Activated CD8-positive, alpha-beta T cell treated with anti-CD3 and anti-CD28 coated beads for 36 hours (primary cell): ENCODE measurements at regions not wholly inside any gene's neighbourhood (a gene's known extent, or its start where the extent isn't known, plus 50 kb on each side); places are given as distances from the start of the nearest gene placed in this dataset.

Experiments
- ATAC-seq: fragments of 200-7000 bp; cut with Tn5 transposase; one replicate; pipeline ENCODE4 v1.10.0; 2021; ENCODE audit warnings: mild to moderate bottlenecking, moderate library complexity
- CTCF ChIA-PET: fragments of 350-600 bp; sonication (Branson Sonifier 250); formaldehyde crosslinking; loops from one replicate; lab custom pipeline; 2021; ENCODE audit warnings: antibody characterized with exemption; lab: Charles Lee
- POLR2A ChIA-PET: fragments of 350-600 bp; sonication (Branson Sonifier 250); formaldehyde crosslinking; loops from one replicate; lab custom pipeline; 2021; ENCODE audit warnings: antibody characterized with exemption; lab: Charles Lee
- DNase-seq: peaks from one replicate; pipeline ENCODE4 v3.0.0-alpha.2; 2020
- H3K27ac Mint-ChIP-seq: one replicate; pipeline ENCODE4 v1.8.0; 2021; ENCODE audit warnings: mild to moderate bottlenecking, mixed read lengths
- H3K27me3 Mint-ChIP-seq: one replicate; pipeline ENCODE4 v1.8.0; 2021; ENCODE audit warnings: mixed read lengths
- H3K36me3 Mint-ChIP-seq: one replicate; pipeline ENCODE4 v1.8.0; 2021; ENCODE audit warnings: low read depth, mixed read lengths
- H3K4me1 Mint-ChIP-seq: one replicate; pipeline ENCODE4 v1.8.0; 2021; ENCODE audit warnings: low read depth, mixed read lengths
- H3K4me3 Mint-ChIP-seq: one replicate; pipeline ENCODE4 v1.8.0; 2021; ENCODE audit warnings: mild to moderate bottlenecking, moderate library complexity, mixed read lengths
- H3K9me3 Mint-ChIP-seq: one replicate; pipeline ENCODE4 v1.8.0; 2021; ENCODE audit warnings: mixed read lengths
- CTCF ChIP-seq: fragments of 200-600 bp; IDR thresholded peaks from one replicate; pipeline ENCODE4 v1.8.0; 2022; ENCODE audit warnings: antibody characterized with exemption, mild to moderate bottlenecking
- intact Hi-C: fragments of 100-400 bp; cut with micrococcal nuclease; formaldehyde crosslinking; loops from one replicate; pipeline ENCODE4 v1.10.0; 2022

GRCh38 chr15:62875626-62876021, 166.9 kb upstream of the TPM1 start:
- H3K9me3 Mint-ChIP-seq = no peaks in the 10 kb centered on the region
- H3K36me3 Mint-ChIP-seq = no peaks in the 10 kb centered on the region
- H3K27ac Mint-ChIP-seq = no peak overlapping the region
- no peak overlapping the region for H3K4me3 Mint-ChIP-seq
- POLR2A ChIA-PET = interaction anchor here (0.6 kb wide), 1 partner anchor 596 kb away, joined by 3 read pairs; no protein-coding TSS in a partner anchor
- peaks cover 3% of the 10 kb centered on the region for H3K4me1 Mint-ChIP-seq
- ATAC-seq (no peak), DNase-seq (no peak)
- CTCF ChIA-PET = interaction anchor here (0.8 kb wide), 1 partner anchor 171 kb away, joined by 4 read pairs; no protein-coding TSS in a partner anchor
- no peak for TF ChIP-seq CTCF
- intact Hi-C loops = no loop called here
- peaks cover 9% of the 10 kb centered on the region for H3K27me3 Mint-ChIP-seq

GRCh38 chr15:62877276-62877857, 165.2 kb upstream of the TPM1 start:
- Mint-ChIP-seq H3K27ac (no peak overlapping the region), H3K4me3 (no peak overlapping the region), H3K27me3 (peaks cover 9% of the 10 kb centered on the region), H3K4me1 (peaks cover 3% of the 10 kb centered on the region), H3K36me3 (no peaks in the 10 kb centered on the region), H3K9me3 (no peaks in the 10 kb centered on the region)
- ChIA-PET CTCF (interaction anchor here (1.0 to 1.7 kb wide), 2 partner anchors 68 to 524 kb away, joined by 3 read pairs; no protein-coding TSS in a partner anchor), POLR2A (no interaction called here)
- intact Hi-C loops = no loop called here
- no peak for TF ChIP-seq CTCF
- DNase-seq = no peak
- ATAC-seq = no peak

GRCh38 chr15:62878070-62878469, 164.5 kb upstream of the TPM1 start:
- POLR2A ChIA-PET = no interaction called here
- CTCF ChIA-PET = interaction anchor here (1.7 kb wide), 1 partner anchor 524 kb away, joined by 3 read pairs; no protein-coding TSS in a partner anchor
- H3K36me3 Mint-ChIP-seq = no peaks in the 10 kb centered on the region
- H3K9me3 Mint-ChIP-seq = no peaks in the 10 kb centered on the region
- ATAC-seq (no peak), DNase-seq (no peak)
- intact Hi-C loops = no loop called here
- no peak overlapping the region for H3K27ac Mint-ChIP-seq
- TF ChIP-seq CTCF = no peak
- peaks cover 11% of the 10 kb centered on the region for H3K27me3 Mint-ChIP-seq
- peaks cover 3% of the 10 kb centered on the region for H3K4me1 Mint-ChIP-seq
- H3K4me3 Mint-ChIP-seq = no peak overlapping the region

- Mint-ChIP-seq H3K27me3 (peaks cover 11% of the 10 kb centered on the region), H3K4me1 (peaks cover 3% of the 10 kb centered on the region), H3K27ac (no peak overlapping the region), H3K4me3 (no peak overlapping the region), H3K36me3 (no peaks in the 10 kb centered on the region), H3K9me3 (no peaks in the 10 kb centered on the region)
- TF ChIP-seq CTCF = no peak
- ChIA-PET CTCF (no interaction called here), POLR2A (no interaction called here)
- ATAC-seq (no peak), DNase-seq (peak; percentile 3)
- intact Hi-C loops = no loop called here
Measured at GRCh38 chr15:62879770-62880169, 162.8 kb upstream of the TPM1 start.

GRCh38 chr15:62880278-62880677, 162.3 kb upstream of the TPM1 start:
- Mint-ChIP-seq H3K27ac (no peak overlapping the region), H3K36me3 (no peaks in the 10 kb centered on the region), H3K4me3 (no peak overlapping the region), H3K9me3 (no peaks in the 10 kb centered on the region), H3K27me3 (peaks cover 13% of the 10 kb centered on the region), H3K4me1 (peaks cover 3% of the 10 kb centered on the region)
- DNase-seq (no peak), ATAC-seq (no peak)
- intact Hi-C loops = no loop called here
- no peak for TF ChIP-seq CTCF
- CTCF ChIA-PET = no interaction called here
- POLR2A ChIA-PET = no interaction called here
